HG03196 (cell line): ENCODE measurements at regions not wholly inside any gene's neighbourhood (a gene's known extent, or its start where the extent isn't known, plus 50 kb on each side); places are given as distances from the start of the nearest gene placed in this dataset.
"Not testable (repeated sequence)": the region's sequence is repeated elsewhere in the genome, so short reads cannot be mapped to it uniquely, and the experiment has no call there.

Experiments used
- ATAC-seq: cut with Tn5 transposase; IDR thresholded peaks from one replicate; pipeline ENCODE4 v1.9.1; 2021; ENCODE audit not compliant: unreplicated experiment

- no peak for ATAC-seq
Measured at GRCh38 chr15:62404194-62404985, 239.3 kb upstream of the C2CD4B start.

GRCh38 chr15:62406305-62406891, 241.3 kb upstream of the C2CD4B start:
- ATAC-seq = no peak

GRCh38 chr15:62407216-62407615, 242.1 kb upstream of the C2CD4B start:
- ATAC-seq = no peak

GRCh38 chr15:62407962-62408361, 242.9 kb upstream of the C2CD4B start:
- no peak for ATAC-seq

- no peak for ATAC-seq
Measured at GRCh38 chr15:62409466-62409865, 244.4 kb upstream of the C2CD4B start.

GRCh38 chr15:62412686-62413085, 247.6 kb upstream of the C2CD4B start:
- ATAC-seq = no peak

GRCh38 chr15:62413153-62413552, 248.1 kb upstream of the C2CD4B start:
- ATAC-seq = no peak

- ATAC-seq = no peak
Measured at GRCh38 chr15:62413786-62414185, 248.7 kb upstream of the C2CD4B start.

- no peak for ATAC-seq
Measured at GRCh38 chr15:62415498-62415897, 250.4 kb upstream of the C2CD4B start.

DNA sequence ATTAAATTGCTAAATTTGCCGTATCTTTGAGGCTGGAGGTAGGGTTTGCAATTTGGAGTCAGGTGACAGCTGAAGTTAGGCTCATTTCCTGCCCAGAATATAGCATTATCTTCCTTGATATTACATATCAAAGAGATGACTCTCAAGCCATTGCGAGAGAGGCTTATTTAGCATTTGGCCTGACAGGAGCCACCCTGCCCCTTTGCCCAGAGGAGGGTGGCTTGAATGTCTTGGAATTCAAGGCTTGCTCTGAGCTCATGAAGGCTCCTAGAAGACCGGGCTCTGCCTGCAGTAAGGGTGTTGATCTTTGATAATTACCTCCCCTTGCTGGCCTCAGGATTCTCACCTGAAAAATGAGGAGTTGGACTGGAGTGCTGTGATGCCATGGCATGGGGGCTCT, 251.4 kb upstream of the C2CD4B start:
- no peak for ATAC-seq

- no peak for ATAC-seq
Measured at GRCh38 chr15:62417439-62417838, 252.4 kb upstream of the C2CD4B start.

- ATAC-seq = not testable (repeated sequence)
Measured at GRCh38 chr15:62418496-62418895, 253.4 kb upstream of the C2CD4B start.

DNA sequence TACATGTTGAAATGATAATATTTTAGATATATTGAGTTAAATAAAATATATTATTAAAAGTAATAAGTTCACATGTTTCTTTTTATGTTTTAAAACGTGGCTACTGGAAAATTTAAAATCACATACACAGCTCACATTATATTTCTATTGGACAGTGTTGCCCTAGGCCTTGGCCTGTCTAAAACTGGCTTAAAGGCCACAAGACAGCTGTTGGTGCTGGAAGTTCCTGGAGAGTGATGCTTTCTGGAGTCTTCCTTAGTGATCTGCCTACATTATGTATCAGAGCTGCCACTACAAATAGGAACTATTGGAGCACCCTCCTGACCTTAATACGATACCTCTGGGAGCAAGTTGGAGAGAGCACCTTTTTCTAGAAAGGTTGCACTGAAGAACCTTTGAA, 254.1 kb upstream of the C2CD4B start:
- ATAC-seq = no peak

DNA sequence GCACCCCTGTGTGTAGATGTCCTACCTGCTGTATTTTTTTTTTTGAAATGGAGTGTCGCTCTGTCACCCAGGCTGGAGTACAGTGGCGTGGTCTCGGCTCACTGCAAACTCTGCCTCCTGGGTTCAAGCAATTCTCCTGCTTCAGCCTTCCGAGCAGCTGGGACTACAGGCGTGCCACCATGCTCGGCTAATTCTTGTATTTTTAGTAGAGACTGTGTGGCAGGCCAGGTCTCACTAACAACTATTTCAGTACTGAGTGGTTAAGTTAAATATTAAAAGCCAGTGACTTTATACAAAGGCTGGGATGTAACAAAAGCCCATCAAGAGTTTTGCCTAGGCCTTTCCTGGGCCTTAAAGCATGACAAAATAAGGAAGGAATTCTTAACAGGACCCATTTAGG, 255.3 kb upstream of the C2CD4B start:
- not testable (repeated sequence) for ATAC-seq

- no peak for ATAC-seq
Measured at GRCh38 chr15:62421289-62421688, 256.2 kb upstream of the C2CD4B start.

DNA sequence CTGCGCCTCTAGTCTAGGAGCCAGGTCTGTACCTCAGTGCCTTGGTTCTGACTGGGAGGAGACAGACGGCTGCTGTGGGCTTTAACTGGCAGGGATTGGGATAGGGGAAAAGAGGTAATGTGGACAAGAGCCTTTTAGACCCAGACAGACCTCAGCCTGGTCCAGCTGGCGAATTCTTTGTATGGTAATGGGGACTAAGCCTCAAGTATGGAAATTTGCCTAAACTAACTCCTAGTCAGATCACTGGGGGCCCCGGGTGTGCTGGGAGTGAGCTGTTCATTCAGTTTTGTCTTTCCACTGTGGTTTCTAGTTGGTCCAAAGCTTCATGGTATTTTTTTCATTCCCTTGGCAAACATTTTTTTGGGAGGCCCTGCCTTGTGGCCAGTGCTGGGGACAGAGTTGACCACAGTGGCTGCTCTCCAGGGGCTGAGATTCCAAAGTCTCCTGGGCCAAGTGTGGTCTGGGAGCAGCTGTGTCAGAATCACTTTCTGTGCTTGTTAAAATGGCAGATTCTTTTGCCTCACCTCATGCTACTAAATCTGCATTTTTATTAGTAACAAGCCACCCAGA, 261.4 kb upstream of the C2CD4B start:
- no peak for ATAC-seq

GRCh38 chr15:62428259-62428658, 263.2 kb upstream of the C2CD4B start:
- ATAC-seq = no peak

- ATAC-seq = no peak
Measured at GRCh38 chr15:62428851-62429598, 263.9 kb upstream of the C2CD4B start.

DNA sequence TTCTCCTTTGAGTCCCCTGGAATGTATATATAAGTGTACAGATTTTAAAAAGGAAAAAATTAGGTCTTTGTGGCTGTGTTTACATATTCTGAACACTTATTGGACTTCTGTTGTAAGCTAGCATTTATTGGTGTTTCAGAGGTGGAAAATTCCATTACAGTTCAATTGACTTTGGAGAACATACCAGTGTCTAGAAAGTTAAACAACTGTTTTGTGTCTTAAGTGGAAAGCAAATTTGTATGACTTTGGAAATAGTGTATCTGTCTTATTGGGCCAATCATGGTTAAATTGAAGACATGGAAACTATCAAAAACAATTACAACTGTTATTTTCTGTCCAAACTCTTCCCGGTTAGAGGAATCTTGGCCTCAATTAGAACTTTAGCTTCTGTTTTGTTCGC, 265.0 kb upstream of the C2CD4B start:
- ATAC-seq = no peak

GRCh38 chr15:62430552-62430951, 265.5 kb upstream of the C2CD4B start:
- ATAC-seq = no peak

DNA sequence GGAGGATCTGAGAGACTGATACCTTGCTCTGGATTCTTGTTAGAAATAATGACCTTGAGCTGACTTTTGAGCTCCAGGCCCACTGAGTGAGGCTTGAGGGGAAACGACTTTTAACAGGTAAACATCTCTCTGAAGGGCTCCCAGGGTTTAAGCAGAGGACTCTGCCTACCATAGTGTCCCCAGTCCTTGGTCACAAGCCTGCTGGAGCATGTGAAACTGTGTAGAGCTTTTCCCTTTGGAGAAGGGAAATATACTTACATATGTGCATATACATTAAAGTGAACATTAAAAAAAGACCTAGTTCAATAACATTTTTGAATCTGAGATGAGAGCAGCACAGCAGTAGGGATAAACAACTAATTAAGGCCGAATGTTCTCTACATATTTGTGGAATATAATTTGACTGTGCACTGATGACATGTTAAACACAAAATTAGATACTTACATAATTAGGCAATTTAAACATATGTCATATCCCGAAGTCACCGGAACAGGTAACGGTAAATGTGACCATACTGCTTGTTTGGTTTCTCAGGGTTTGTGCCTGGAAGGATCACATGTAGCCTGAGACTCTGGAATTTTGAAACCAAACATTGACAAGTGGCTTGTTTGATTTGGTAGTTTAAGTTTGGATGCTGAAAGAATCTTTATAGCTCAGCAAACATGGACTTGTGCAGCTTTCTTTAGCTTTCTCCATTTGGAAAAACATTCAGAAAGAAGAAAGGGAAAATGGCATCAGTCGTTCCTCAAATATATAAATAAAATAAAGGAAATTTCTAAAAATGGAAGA, 266.1 kb upstream of the C2CD4B start:
- no peak for ATAC-seq
